ENCODE measurements at regions not wholly inside any gene's neighbourhood (a gene's known extent, or its start where the extent isn't known, plus 50 kb on each side); places are given as distances from the start of the nearest gene placed in this dataset.

- no peak for DNase-seq (ENCODE audit: low spot score)
Observed at GRCh38 chr12:97181571-97182265, 274.7 kb downstream of the NEDD1 start.

GRCh38 chr12:97182769-97183168 lies 275.7 kb downstream of the NEDD1 start:
- no peak for DNase-seq (ENCODE audit: low spot score)

- DNase-seq (ENCODE audit: low spot score) = no peak
Observed at GRCh38 chr12:97184127-97184773, 277.2 kb downstream of the NEDD1 start.

GRCh38 chr12:97185567-97185966 lies 277.0 kb upstream of the RMST start:
- DNase-seq (ENCODE audit: low spot score) = no peak

- DNase-seq (ENCODE audit: low spot score) = no peak
Observed at GRCh38 chr12:97194546-97194945, 268.1 kb upstream of the RMST start.

GRCh38 chr12:97200181-97200580 lies 262.4 kb upstream of the RMST start:
- no peak for DNase-seq (ENCODE audit: low spot score)

- DNase-seq (ENCODE audit: low spot score) = no peak
Observed at GRCh38 chr12:97203408-97203807, 259.2 kb upstream of the RMST start.

- no peak for DNase-seq (ENCODE audit: low spot score)
Observed at GRCh38 chr12:97209997-97210396, 252.6 kb upstream of the RMST start.

GRCh38 chr12:97211416-97211930 lies 251.1 kb upstream of the RMST start:
- DNase-seq (ENCODE audit: low spot score) = no peak

- DNase-seq (ENCODE audit: low spot score) = no peak
Observed at GRCh38 chr12:97216848-97217247, 245.8 kb upstream of the RMST start.

GRCh38 chr12:97222391-97222790 lies 240.2 kb upstream of the RMST start:
- no peak for DNase-seq (ENCODE audit: low spot score)

GRCh38 chr12:97223419-97223818 lies 239.2 kb upstream of the RMST start:
- DNase-seq (ENCODE audit: low spot score) = no peak

- DNase-seq (ENCODE audit: low spot score) = no peak
Observed at GRCh38 chr12:97229004-97229403, 233.6 kb upstream of the RMST start.

- no peak for DNase-seq (ENCODE audit: low spot score)
Observed at GRCh38 chr12:97235102-97235501, 227.5 kb upstream of the RMST start.

- no peak for DNase-seq (ENCODE audit: low spot score)
Observed at GRCh38 chr12:97246368-97246767, 216.2 kb upstream of the RMST start.

GRCh38 chr12:97250483-97250882 lies 212.1 kb upstream of the RMST start:
- DNase-seq (ENCODE audit: low spot score) = no peak

- no peak for DNase-seq (ENCODE audit: low spot score)
Observed at GRCh38 chr12:97257726-97258125, 204.9 kb upstream of the RMST start.

- DNase-seq (ENCODE audit: low spot score) = no peak
Observed at GRCh38 chr12:97259098-97259497, 203.5 kb upstream of the RMST start.

GRCh38 chr12:97260786-97261185 lies 201.8 kb upstream of the RMST start:
- DNase-seq (ENCODE audit: low spot score) = no peak

- no peak for DNase-seq (ENCODE audit: low spot score)
Observed at GRCh38 chr12:97267166-97267565, 195.4 kb upstream of the RMST start.

GRCh38 chr12:97267594-97268202 lies 194.9 kb upstream of the RMST start:
- DNase-seq (ENCODE audit: low spot score) = no peak

GRCh38 chr12:97272471-97272870 lies 190.1 kb upstream of the RMST start:
- DNase-seq (ENCODE audit: low spot score) = no peak

- no peak for DNase-seq (ENCODE audit: low spot score)
Observed at GRCh38 chr12:97274386-97274785, 188.2 kb upstream of the RMST start.

Data from Ammon's horn (tissue), 1 donor.